Karpas-422 (cell line): ENCODE measurements at regions not wholly inside any gene's neighbourhood (a gene's known extent, or its start where the extent isn't known, plus 50 kb on each side); places are given as distances from the start of the nearest gene placed in this dataset.

Experiments
- DNase-seq: peaks from one replicate; pipeline ENCODE4 v3.0.0-alpha.2; 2015
- H2AFZ ChIP-seq: fragments of 200-600 bp; sonication (generic); 2 replicates; pipeline ENCODE4 v1.6.1; 2014; ENCODE audit warnings: antibody characterized with exemption, low read length, mixed read lengths
- H3K27ac ChIP-seq: fragments of 200-600 bp; sonication (generic); 2 replicates; pipeline ENCODE4 v1.5.1; 2014; ENCODE audit warnings: mild to moderate bottlenecking, low read length, moderate library complexity
- H3K27me3 ChIP-seq: fragments of 200-600 bp; sonication (generic); 2 replicates; pipeline ENCODE4 v1.6.1; 2014; ENCODE audit warnings: low read length, mixed read lengths
- H3K36me3 ChIP-seq: fragments of 200-600 bp; sonication (generic); 2 replicates; pipeline ENCODE4 v1.6.1; 2014; ENCODE audit warnings: low read length, mixed read lengths; ENCODE audit not compliant: insufficient read depth
- H3K4me1 ChIP-seq: fragments of 200-600 bp; sonication (generic); 2 replicates; pipeline ENCODE4 v1.6.1; 2014; ENCODE audit warnings: mild to moderate bottlenecking, low read length, mixed read lengths
- H3K4me2 ChIP-seq: fragments of 200-600 bp; sonication (generic); 2 replicates; pipeline ENCODE4 v1.6.1; 2014; ENCODE audit warnings: low read length, low read depth, mild to moderate bottlenecking; ENCODE audit not compliant: poor library complexity, severe bottlenecking
- H3K4me3 ChIP-seq: fragments of 200-600 bp; sonication (generic); 2 replicates; pipeline ENCODE4 v1.5.1; 2014; ENCODE audit warnings: mild to moderate bottlenecking, antibody characterized with exemption, low read length, mixed read lengths
- H3K79me2 ChIP-seq: fragments of 200-600 bp; sonication (generic); 2 replicates; pipeline ENCODE4 v1.6.1; 2014; ENCODE audit warnings: mild to moderate bottlenecking, low read length, mixed read lengths
- H3K9ac ChIP-seq: fragments of 200-600 bp; sonication (generic); 2 replicates; pipeline ENCODE4 v1.6.0; 2014; ENCODE audit warnings: low read length
- H3K9me2 ChIP-seq: fragments of 200-600 bp; sonication (generic), shearing (Covaris generic); replicated peaks from 2 replicates; pipeline ENCODE4 v1.6.0; 2014; ENCODE audit warnings: mild to moderate bottlenecking, low read length, moderate library complexity; ENCODE audit not compliant: insufficient read depth
- H3K9me3 ChIP-seq: fragments of 300-700, 200-600 bp; sonication (generic); 2 replicates; pipeline ENCODE4 v1.6.1; 2014; ENCODE audit warnings: low read length, mixed read lengths
- H4K20me1 ChIP-seq: fragments of 200-600 bp; sonication (generic); 2 replicates; pipeline ENCODE4 v1.6.1; 2014; ENCODE audit warnings: mild to moderate bottlenecking, antibody characterized with exemption, low read length, low read depth; ENCODE audit not compliant: insufficient read depth

DNA sequence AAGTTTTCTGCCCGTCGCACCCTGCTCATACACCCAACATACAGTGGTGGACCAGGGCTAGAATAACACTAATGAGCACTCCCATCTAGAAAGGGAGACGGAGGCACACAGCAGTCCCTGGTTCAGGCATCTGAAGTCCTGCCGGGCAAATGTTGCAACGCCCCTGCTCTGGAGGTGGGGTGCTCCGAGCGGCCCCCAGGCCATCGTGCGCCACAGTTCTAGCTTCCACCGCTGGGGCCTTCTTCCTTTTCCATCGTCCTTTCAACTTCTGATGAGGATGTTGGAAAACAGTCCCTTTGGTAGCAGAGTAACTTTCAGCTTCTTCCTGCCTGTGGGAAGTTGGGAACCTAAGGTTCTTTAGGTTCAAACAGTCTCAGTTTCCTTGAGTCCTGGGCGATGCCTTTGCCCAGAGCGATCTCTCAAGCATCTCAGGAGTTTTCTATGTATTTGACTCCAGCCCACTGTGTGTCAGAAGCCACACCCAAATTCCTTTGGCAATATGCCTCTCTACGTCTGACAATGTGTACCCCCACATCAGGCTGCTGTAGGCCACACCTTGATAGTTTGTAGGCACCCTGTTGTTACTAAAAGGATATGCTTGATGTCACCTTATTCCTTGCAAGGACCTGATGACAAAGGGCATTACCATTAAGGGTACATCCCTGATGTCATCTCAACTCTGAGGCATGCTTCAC is 258.8 kb downstream of the GLI2 start:
- no peak for DNase-seq
- Histone ChIP-seq H3K27me3 (no peaks in the 10 kb centered on the region), H3K79me2 (no peaks in the 10 kb centered on the region), H2AFZ (no peak overlapping the region), H3K4me3 (no peak overlapping the region), H3K4me1 (no peaks in the 10 kb centered on the region), H3K9me2 (no peaks in the 10 kb centered on the region), H3K27ac (no peak overlapping the region), H3K36me3 (no peaks in the 10 kb centered on the region), H3K9me3 (no peaks in the 10 kb centered on the region), H4K20me1 (no peaks in the 10 kb centered on the region), H3K9ac (no peak overlapping the region), H3K4me2 (no peak overlapping the region)

DNA sequence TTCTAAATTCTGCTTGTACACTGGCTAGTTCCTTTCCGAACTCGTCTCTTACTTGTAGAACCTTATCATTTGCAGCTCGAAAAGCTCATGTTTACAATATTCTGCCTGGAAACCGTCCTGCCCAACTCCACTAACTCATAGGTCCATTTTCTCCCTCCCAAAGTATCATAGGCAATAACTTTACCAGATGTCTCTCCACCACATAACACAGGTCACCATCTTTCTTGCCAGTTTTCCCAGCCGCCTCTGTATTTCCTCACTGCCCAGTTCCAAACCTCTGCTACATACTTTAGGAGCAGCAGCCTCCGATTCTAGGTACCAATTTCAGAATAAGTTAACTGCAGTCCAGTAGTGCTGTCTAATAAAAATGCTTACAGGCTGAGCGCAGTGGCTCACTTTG is 259.5 kb downstream of the GLI2 start:
- Histone ChIP-seq H2AFZ (no peak overlapping the region), H3K9me3 (no peaks in the 10 kb centered on the region), H3K9ac (no peak overlapping the region), H3K36me3 (no peaks in the 10 kb centered on the region), H3K27me3 (no peaks in the 10 kb centered on the region), H3K4me2 (no peak overlapping the region), H3K79me2 (no peaks in the 10 kb centered on the region), H3K4me1 (no peaks in the 10 kb centered on the region), H3K4me3 (no peak overlapping the region), H4K20me1 (no peaks in the 10 kb centered on the region), H3K9me2 (no peaks in the 10 kb centered on the region), H3K27ac (no peak overlapping the region)
- no peak for DNase-seq

DNA sequence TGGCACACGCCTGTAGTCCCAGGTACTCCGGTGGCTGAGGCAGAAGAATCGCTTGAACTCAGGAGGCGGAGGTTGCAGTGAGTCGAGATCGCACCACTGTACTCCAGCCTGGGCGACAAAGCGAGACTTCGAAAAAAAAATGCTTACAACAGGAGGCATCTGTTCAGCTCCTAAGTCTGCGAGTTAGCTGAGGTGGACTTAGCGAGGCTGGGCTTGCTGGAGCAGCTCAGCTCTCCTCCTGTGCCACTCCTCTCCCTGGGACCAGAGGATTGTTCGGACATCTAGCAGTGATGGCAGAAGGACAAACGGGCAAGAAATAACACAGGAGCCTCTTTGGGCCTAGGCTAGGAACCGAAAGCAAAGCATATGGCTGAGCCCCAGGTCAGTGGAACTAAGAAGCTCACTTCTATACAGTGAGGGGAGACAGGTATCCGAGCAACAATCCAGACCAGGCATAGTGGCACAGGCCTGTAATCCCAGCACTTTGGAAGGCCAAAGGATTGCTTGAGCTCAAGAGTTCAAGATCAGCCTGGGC is 260.1 kb downstream of the GLI2 start:
- Histone ChIP-seq H3K27me3 (no peaks in the 10 kb centered on the region), H3K9me2 (no peaks in the 10 kb centered on the region), H3K4me1 (no peaks in the 10 kb centered on the region), H3K4me2 (no peak overlapping the region), H3K9me3 (no peaks in the 10 kb centered on the region), H3K9ac (no peak overlapping the region), H3K36me3 (no peaks in the 10 kb centered on the region), H4K20me1 (no peaks in the 10 kb centered on the region), H3K4me3 (no peak overlapping the region), H2AFZ (no peak overlapping the region), H3K79me2 (no peaks in the 10 kb centered on the region), H3K27ac (no peak overlapping the region)
- no peak for DNase-seq

DNA sequence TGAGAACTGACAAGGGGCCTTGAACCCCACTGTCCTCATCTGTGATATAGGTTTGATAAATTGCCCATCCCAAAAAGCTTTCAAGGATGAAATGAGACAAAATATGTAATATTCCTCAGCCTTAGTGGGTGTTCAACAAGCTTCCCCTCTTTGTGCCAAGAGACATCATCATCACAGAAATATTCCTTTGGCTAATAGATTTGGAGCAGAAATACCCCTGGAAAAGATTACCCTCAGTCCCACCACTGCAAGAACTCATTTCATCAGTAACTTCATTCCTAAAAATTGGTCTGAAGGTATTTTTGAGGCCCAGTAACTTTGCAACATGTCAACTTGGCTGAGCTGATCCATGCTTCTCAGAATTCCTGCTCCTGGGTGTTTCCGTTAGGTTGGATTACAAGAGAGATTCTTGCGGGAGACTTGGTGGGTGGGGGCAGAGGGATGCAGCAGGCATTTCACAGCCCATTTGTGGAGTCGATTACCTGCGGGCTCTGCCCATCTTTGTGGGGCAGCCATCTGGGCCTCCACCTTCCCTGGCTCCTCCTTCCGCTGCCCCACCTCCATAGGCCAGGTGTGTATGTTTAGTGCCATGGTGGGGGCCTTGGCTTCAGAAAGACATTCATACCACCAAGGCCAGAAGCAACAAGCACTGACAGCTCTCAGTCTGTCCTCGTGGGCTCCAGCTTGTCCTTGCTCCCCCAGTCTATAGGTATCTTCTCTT is 263.9 kb downstream of the GLI2 start:
- no peak for DNase-seq

DNA sequence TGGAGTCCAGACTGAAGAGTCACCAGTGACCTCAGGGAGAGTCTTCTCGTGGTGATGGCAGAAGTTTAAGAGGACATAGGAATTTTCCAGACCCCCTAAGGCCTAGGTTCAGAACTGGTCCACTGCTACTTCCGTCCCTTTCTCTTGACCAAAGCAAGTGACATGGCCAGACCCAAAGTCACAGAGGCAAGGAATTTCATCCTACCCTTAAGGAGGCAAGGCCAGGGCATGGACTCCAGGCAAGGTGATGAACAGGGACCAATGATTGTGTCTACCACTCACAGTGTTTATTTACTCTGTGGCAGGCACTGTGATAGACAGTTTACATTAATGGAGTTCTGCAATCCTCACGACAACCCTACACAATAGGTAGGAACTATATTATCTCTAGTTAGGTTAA is 265.1 kb downstream of the GLI2 start:
- no peak overlapping the region for H2AFZ ChIP-seq
- H3K9me3 ChIP-seq = no peaks in the 10 kb centered on the region
- no peak for DNase-seq
- no peak overlapping the region for H3K27ac ChIP-seq
- no peaks in the 10 kb centered on the region for H3K27me3 ChIP-seq
- no peaks in the 10 kb centered on the region for H4K20me1 ChIP-seq
- H3K79me2 ChIP-seq = no peaks in the 10 kb centered on the region
- no peak overlapping the region for H3K4me2 ChIP-seq
- H3K4me3 ChIP-seq = no peak overlapping the region
- H3K4me1 ChIP-seq = no peaks in the 10 kb centered on the region
- H3K36me3 ChIP-seq = no peaks in the 10 kb centered on the region
- H3K9me2 ChIP-seq = no peaks in the 10 kb centered on the region
- H3K9ac ChIP-seq = no peak overlapping the region

More for the DNA sequence above, 263.9 kb downstream of the GLI2 start:
- H3K4me1 ChIP-seq = no peaks in the 10 kb centered on the region
- no peaks in the 10 kb centered on the region for H3K27me3 ChIP-seq
- no peak overlapping the region for H2AFZ ChIP-seq
- no peak overlapping the region for H3K4me2 ChIP-seq
- no peaks in the 10 kb centered on the region for H3K79me2 ChIP-seq
- no peaks in the 10 kb centered on the region for H4K20me1 ChIP-seq
- H3K9me3 ChIP-seq = no peaks in the 10 kb centered on the region
- H3K9ac ChIP-seq = no peak overlapping the region
- H3K36me3 ChIP-seq = no peaks in the 10 kb centered on the region
- no peaks in the 10 kb centered on the region for H3K9me2 ChIP-seq
- H3K4me3 ChIP-seq = no peak overlapping the region
- H3K27ac ChIP-seq = no peak overlapping the region

DNA sequence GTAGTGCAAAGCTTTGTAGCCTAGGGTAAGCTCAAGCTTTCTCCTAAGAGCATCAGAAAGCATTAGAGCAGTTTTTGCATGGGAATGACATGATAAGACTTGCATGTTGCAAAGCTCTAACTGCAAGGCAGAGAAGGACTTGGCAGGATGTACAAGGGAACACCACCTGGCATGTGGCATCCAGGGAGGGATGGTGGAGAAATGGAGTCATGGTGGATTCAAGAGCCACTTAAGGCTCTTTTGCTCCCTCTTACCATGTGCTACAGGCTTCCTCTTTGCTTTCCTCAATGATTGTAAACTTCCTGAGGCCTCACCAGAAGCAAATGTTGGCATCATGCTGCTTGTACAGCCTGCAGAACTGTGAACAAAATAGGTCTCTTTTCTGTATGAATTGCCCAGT is 266.0 kb downstream of the GLI2 start:
- H4K20me1 ChIP-seq = no peaks in the 10 kb centered on the region
- H3K27ac ChIP-seq = no peak overlapping the region
- H3K4me1 ChIP-seq = no peaks in the 10 kb centered on the region
- no peaks in the 10 kb centered on the region for H3K36me3 ChIP-seq
- no peak overlapping the region for H3K4me2 ChIP-seq
- H3K4me3 ChIP-seq = no peak overlapping the region
- no peaks in the 10 kb centered on the region for H3K9me2 ChIP-seq
- H3K27me3 ChIP-seq = no peaks in the 10 kb centered on the region
- no peaks in the 10 kb centered on the region for H3K79me2 ChIP-seq
- no peak for DNase-seq
- no peak overlapping the region for H2AFZ ChIP-seq
- H3K9me3 ChIP-seq = no peaks in the 10 kb centered on the region
- no peak overlapping the region for H3K9ac ChIP-seq

DNA sequence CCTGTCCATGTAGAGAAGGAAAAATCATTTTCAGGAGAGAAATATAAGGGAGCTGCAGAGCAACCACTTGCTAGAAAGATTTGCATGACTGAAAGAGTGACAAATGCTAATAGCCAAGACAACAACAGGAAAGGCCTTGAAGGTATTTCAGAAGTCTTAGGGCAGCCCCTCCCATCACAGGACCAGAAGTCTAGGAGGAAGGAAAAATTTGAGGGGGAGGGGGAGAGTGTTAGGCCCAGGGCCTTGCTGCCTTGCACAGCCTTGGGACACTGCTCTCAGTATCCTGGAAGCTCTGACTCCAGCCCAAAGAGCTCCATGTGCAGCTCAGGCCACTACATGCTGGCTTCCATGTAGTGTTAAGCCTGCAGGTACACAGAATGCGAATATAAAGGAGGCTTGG is 266.9 kb downstream of the GLI2 start:
- Histone ChIP-seq H2AFZ (no peak overlapping the region), H3K9me3 (no peaks in the 10 kb centered on the region), H4K20me1 (no peaks in the 10 kb centered on the region), H3K27me3 (no peaks in the 10 kb centered on the region), H3K9me2 (no peaks in the 10 kb centered on the region), H3K27ac (no peak overlapping the region), H3K4me2 (no peak overlapping the region), H3K36me3 (no peaks in the 10 kb centered on the region), H3K4me3 (no peak overlapping the region), H3K4me1 (no peaks in the 10 kb centered on the region), H3K79me2 (no peaks in the 10 kb centered on the region), H3K9ac (no peak overlapping the region)
- no peak for DNase-seq

DNA sequence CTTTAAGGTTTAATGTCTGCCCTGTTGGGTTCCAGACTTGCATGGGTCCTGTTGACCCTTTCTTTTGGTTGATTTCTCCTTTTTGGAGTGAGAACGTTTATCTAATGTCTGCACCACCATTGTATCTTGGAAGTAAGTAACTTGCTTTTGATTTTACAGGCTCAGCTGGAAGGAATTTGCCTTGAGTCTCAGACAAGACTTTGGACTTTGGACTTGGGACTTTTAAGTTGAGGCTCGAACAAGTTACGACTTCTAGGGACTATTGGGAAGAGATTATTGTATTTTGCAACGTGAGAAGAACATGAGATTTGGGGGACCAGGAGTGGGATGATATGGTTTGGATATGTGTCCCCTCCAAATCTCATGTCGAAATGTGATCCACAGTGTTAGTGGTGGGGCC is 267.7 kb downstream of the GLI2 start:
- Histone ChIP-seq H3K4me1 (no peaks in the 10 kb centered on the region), H3K9me2 (no peaks in the 10 kb centered on the region), H3K27ac (no peak overlapping the region), H3K4me2 (no peak overlapping the region), H3K27me3 (no peaks in the 10 kb centered on the region), H3K4me3 (no peak overlapping the region), H3K36me3 (no peaks in the 10 kb centered on the region), H4K20me1 (no peaks in the 10 kb centered on the region), H3K9ac (no peak overlapping the region), H3K9me3 (no peaks in the 10 kb centered on the region), H3K79me2 (no peaks in the 10 kb centered on the region), H2AFZ (no peak overlapping the region)
- no peak for DNase-seq
